ENCODE measurements at regions not wholly inside any gene's neighbourhood (a gene's known extent, or its start where the extent isn't known, plus 50 kb on each side); places are given as distances from the start of the nearest gene placed in this dataset.

GRCh38 chr11:30775233-30775522 is 189.0 kb upstream of the MPPED2 start:
- ChIA-PET POLR2A (no interaction called here), CTCF (no interaction called here)
- Mint-ChIP-seq H3K4me3 (ENCODE audit: unreplicated experiment) (no peak overlapping the region), H3K27ac (ENCODE audit: unreplicated experiment) (no peak overlapping the region), H3K4me1 (ENCODE audit: low read depth, unreplicated experiment) (no peaks in the 10 kb centered on the region), H3K27me3 (ENCODE audit: insufficient read depth, unreplicated experiment) (peaks cover 15% of the 10 kb centered on the region), H3K9me3 (ENCODE audit: unreplicated experiment) (no peaks in the 10 kb centered on the region), H3K36me3 (ENCODE audit: insufficient read depth, unreplicated experiment) (no peaks in the 10 kb centered on the region)
- Histone ChIP-seq H3K4me3 (ENCODE audit: low read depth, low read length) (no peak overlapping the region), H3K4me1 (no peaks in the 10 kb centered on the region), H3K27me3 (replicated peaks; ENCODE audit: control insufficient read depth, insufficient read depth, low read length) (no peaks in the 10 kb centered on the region), H3K36me3 (ENCODE audit: control insufficient read depth, insufficient read depth, low read length) (no peaks in the 10 kb centered on the region), H3K9me3 (no peaks in the 10 kb centered on the region)
- intact Hi-C loops (cut with micrococcal nuclease; ENCODE audit: unreplicated experiment), result no loop called here
- no peak for DNase-seq
- TF ChIP-seq, protein P1, sequence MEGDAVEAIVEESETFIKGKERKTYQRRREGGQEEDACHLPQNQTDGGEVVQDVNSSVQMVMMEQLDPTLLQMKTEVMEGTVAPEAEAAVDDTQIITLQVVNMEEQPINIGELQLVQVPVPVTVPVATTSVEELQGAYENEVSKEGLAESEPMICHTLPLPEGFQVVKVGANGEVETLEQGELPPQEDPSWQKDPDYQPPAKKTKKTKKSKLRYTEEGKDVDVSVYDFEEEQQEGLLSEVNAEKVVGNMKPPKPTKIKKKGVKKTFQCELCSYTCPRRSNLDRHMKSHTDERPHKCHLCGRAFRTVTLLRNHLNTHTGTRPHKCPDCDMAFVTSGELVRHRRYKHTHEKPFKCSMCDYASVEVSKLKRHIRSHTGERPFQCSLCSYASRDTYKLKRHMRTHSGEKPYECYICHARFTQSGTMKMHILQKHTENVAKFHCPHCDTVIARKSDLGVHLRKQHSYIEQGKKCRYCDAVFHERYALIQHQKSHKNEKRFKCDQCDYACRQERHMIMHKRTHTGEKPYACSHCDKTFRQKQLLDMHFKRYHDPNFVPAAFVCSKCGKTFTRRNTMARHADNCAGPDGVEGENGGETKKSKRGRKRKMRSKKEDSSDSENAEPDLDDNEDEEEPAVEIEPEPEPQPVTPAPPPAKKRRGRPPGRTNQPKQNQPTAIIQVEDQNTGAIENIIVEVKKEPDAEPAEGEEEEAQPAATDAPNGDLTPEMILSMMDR (IDR thresholded peaks at IDR 0.05; ENCODE audit: insufficient read depth in 1 of 2, low read depth in 1 of 2, low read length in 1 of 2, severe bottlenecking in 1 of 2, unreplicated experiment in 1 of 2), result no peak
- BruUV-seq (replicated peaks), result no TSS peak

- intact Hi-C loops (cut with micrococcal nuclease; ENCODE audit: unreplicated experiment), result no loop called here
- H3K36me3 ChIP-seq (ENCODE audit: control insufficient read depth, insufficient read depth, low read length), result no peaks in the 10 kb centered on the region
- H3K27ac Mint-ChIP-seq (ENCODE audit: unreplicated experiment), result no peak overlapping the region
- BruUV-seq (replicated peaks), result no TSS peak
- TF ChIP-seq, protein P1 (IDR thresholded peaks at IDR 0.05; ENCODE audit: insufficient read depth in 1 of 2, low read depth in 1 of 2, low read length in 1 of 2, severe bottlenecking in 1 of 2, unreplicated experiment in 1 of 2), result no peak
- H3K4me1 Mint-ChIP-seq (ENCODE audit: low read depth, unreplicated experiment), result no peaks in the 10 kb centered on the region
- no peaks in the 10 kb centered on the region for H3K9me3 ChIP-seq
- no peaks in the 10 kb centered on the region for H3K36me3 Mint-ChIP-seq (ENCODE audit: insufficient read depth, unreplicated experiment)
- DNase-seq, result no peak
- H3K4me1 ChIP-seq, result no peaks in the 10 kb centered on the region
- no peak overlapping the region for H3K4me3 Mint-ChIP-seq (ENCODE audit: unreplicated experiment)
- no peak overlapping the region for H3K4me3 ChIP-seq (ENCODE audit: low read depth, low read length)
- H3K27me3 Mint-ChIP-seq (ENCODE audit: insufficient read depth, unreplicated experiment), result peaks cover 15% of the 10 kb centered on the region
- H3K9me3 Mint-ChIP-seq (ENCODE audit: unreplicated experiment), result no peaks in the 10 kb centered on the region
- ChIA-PET CTCF (no interaction called here), POLR2A (no interaction called here)
- H3K27me3 ChIP-seq (replicated peaks; ENCODE audit: control insufficient read depth, insufficient read depth, low read length), result no peaks in the 10 kb centered on the region
These were observed 188.5 kb upstream of the MPPED2 start for GRCh38 chr11:30774496-30775232.

- Histone ChIP-seq H3K27me3 (replicated peaks; ENCODE audit: control insufficient read depth, insufficient read depth, low read length) (no peaks in the 10 kb centered on the region), H3K9me3 (no peaks in the 10 kb centered on the region), H3K4me1 (no peaks in the 10 kb centered on the region), H3K4me3 (ENCODE audit: low read depth, low read length) (no peak overlapping the region), H3K36me3 (ENCODE audit: control insufficient read depth, insufficient read depth, low read length) (no peaks in the 10 kb centered on the region)
- BruUV-seq (replicated peaks), result no TSS peak
- Mint-ChIP-seq H3K36me3 (ENCODE audit: insufficient read depth, unreplicated experiment) (no peaks in the 10 kb centered on the region), H3K4me3 (ENCODE audit: unreplicated experiment) (no peak overlapping the region), H3K4me1 (ENCODE audit: low read depth, unreplicated experiment) (no peaks in the 10 kb centered on the region), H3K9me3 (ENCODE audit: unreplicated experiment) (no peaks in the 10 kb centered on the region), H3K27ac (ENCODE audit: unreplicated experiment) (no peak overlapping the region), H3K27me3 (ENCODE audit: insufficient read depth, unreplicated experiment) (peaks cover 15% of the 10 kb centered on the region)
- intact Hi-C loops (cut with micrococcal nuclease; ENCODE audit: unreplicated experiment), result no loop called here
- ChIA-PET POLR2A (no interaction called here), CTCF (no interaction called here)
- no peak for DNase-seq
- TF ChIP-seq, protein P1 (IDR thresholded peaks at IDR 0.05; ENCODE audit: insufficient read depth in 1 of 2, low read depth in 1 of 2, low read length in 1 of 2, severe bottlenecking in 1 of 2, unreplicated experiment in 1 of 2), result no peak
These were observed 186.8 kb upstream of the MPPED2 start for GRCh38 chr11:30772908-30773307.

Measured in Caco-2 (cell line).